HK-2 (cell line): ENCODE measurements at regions not wholly inside any gene's neighbourhood (a gene's known extent, or its start where the extent isn't known, plus 50 kb on each side); places are given as distances from the start of the nearest gene placed in this dataset.

Experiments
- DNase-seq: peaks from one replicate; pipeline ENCODE4 v3.0.0-alpha.2; 2018; ENCODE audit not compliant: unreplicated experiment

DNA sequence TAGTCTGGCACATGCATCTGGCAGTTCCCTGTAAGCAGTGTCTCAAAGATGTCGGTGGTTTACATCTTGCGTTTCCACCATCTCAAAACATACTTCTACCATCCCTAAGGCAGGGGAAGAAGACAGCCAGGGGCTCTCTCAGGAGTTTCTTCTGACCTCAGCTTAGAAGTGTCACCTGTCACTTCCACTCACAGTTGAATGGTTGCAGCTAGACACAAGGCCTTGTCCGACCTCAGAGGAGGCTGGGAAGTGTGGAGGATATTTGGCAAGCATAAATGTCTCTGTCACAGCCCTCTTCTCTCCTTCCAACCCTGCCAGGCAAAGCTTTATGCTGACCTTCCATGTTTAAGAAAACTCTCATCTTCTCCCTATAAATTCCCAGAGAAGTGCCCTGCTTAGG is 193.3 kb downstream of the HERPUD2 start:
- no peak for DNase-seq

DNA sequence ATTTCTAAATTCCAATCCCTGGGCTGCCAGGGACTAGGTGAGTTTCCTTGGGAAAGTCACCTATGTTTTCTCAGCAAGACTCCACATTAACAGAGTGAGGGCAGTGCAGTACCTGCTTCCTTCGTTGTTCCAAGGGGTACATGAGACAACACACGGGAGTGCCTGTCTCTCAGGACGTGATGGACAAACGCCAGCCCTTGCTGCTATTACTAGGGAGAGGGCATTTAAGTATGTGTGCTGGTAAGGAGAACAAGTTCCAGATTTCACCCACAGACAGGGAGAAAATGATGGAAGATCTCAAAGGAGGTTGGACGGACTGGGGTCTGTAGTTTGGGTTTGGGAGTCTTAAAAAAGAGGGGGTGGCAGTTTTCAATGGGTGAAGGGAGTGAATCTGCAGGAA is 195.7 kb downstream of the HERPUD2 start:
- DNase-seq = no peak

DNA sequence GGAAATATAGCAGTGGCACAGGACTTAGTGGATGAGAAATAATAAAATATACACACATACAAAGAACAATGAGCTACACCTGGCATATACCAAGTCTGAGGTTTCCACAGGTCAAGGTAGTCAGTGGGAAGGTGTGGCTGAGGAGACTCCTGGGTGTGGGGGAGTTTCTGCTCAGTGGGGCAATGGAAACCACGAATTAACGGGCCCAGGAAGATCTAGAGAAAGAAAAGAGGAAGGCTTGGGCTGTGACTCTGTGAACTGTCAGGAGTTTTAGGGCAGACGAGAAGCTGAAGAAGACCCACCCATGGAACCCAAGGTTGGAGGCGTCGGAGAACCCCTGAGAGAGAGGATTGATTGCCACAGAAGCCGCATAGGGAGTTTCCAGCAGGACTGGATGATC is 196.5 kb downstream of the HERPUD2 start:
- no peak for DNase-seq

DNA sequence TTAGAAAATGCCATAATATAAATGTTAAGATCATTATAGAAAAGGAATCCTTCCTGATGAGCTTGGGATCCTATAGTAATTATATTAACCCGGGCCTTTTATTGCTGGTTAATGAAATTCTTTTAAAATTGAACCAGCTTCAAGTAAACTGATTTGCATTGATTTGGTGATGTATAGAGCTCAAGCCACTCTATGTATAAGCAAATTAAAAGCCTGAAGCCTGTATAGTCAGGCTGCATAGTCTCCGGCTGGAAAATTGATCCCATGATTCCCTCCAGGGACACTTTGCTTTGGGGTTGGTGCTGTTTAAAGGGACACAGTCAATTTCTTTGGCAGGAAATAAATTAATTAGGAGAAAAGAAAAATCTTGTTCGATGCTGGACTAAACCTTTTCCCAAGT is 199.1 kb downstream of the HERPUD2 start:
- no peak for DNase-seq

DNA sequence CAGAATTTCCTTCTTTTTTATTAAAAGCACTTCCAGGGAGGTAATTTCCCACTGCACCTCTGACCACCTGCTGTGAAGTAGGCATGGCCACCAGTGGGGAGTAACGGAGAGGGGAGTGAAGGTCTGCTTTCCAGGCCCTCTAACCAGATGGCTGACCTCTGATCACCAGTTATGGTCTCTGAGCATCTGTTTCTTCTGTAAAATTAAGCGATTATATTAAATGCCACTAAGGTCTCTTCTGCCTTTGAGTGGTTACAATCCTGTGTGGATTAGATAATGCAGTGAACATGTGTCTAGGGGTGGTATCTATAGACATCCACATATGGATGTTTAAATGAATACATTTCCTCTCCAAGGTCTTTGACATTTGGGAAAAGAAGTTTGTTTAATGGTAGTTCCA is 199.6 kb downstream of the HERPUD2 start:
- DNase-seq = no peak

DNA sequence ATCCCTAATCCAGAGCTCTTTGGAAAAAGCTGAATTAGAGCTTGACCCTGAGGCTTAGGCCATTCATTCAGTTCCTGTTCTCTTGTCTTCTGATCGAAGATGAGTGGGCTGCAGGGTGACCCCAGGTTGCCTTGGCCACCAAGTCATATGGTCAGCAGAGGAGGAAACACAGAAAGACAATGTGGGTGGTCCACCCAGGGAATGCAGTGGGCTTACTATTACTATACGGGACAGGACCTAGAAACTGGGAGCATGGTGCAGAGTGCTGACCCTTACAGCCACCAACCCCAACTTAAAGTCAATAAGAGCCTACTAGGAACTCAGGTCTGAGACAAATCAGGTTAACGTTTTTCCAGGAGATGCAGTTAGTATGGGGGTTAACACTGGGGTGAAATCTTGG is 200.5 kb downstream of the HERPUD2 start:
- no peak for DNase-seq

DNA sequence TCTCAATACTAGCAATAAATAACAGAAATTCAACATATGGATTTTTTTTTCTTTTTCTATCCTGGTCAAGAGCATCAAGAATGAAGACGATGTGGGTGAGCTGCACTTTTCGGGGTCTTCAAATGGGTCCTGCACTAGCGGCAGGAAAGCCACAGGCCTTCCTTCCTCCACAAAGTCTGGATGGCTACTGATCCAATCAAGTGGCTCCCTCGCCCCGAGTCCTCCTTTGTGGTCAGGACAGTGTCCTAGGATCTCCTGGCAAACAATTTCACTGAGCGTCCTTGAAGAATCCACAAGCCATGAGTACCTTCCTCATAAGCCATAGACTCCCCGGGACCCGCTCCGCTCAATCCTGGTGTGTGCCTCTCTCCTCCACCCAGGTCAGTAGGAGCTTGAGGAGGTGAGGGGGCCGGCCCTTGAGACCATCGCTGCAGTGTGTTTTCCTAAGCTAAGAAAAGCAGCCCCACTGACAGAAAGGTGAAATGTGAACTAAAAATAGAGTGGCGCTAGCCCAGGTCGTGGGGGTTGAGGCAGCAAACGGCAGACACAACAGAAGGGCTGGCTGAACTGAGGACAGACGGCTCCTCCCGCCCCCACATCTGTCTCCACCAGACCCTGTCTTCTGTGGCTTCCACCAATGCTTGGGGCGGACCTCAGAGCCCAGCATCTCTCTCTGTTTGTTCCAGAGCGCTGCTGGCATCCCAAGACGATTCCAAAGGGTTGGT is 202.3 kb downstream of the HERPUD2 start:
- no peak for DNase-seq

DNA sequence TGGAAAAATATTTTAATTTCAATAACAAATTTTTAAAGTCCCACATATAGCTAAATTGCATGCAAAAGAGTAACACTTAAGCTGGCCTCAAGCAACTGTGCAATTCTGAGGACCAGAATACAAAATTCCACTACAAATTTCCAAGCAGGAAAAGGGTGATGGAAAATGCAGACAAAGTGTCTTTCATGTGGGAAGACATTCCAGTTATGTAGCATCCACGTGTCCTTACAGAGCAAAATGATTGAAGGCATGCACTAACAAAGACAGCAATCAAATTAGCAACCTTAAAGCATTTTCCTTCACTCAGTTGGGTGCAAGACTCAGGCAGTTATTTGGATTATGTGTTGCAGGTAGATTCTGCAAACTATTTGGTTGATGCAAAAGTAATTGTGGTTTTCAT is 203.7 kb downstream of the HERPUD2 start:
- no peak for DNase-seq

DNA sequence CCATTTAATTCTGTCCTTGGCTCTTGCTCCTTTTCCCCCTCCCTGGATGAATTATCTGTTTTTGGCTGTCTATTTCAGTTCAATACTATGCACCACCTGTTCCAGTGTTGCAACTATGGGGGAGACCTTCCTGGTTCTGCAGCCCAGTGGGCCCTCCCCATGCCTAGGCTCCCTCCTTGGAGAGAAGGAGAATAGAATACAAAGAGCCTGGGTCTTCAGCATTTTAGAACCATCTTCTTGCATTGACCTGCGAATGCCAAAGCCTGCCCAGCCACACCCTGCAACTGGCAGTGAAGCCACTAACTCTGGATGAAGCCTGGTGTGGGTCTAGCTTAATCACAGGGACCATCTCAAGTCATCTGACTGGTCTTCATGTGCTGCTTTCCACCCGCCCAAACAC is 207.1 kb downstream of the HERPUD2 start:
- no peak for DNase-seq

DNA sequence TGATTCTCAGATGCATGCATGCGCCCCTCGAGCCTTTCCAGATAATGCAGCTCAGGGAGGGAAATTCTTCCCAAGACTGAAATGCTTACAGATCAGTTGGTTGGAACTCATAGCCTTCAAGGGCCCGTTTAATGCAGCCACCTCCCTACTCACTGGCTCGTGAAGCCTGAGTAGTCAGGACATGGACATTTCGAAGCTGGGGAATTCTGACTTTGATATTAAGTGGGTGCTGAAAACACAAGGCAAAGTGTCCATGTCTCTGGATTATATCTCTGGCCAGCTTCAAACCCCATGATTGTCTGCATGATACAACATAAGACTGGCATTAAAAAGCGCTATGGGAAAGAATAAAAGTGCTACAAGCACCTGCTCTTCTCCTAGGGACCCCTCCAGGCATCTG is 207.5 kb downstream of the HERPUD2 start:
- no peak for DNase-seq

DNA sequence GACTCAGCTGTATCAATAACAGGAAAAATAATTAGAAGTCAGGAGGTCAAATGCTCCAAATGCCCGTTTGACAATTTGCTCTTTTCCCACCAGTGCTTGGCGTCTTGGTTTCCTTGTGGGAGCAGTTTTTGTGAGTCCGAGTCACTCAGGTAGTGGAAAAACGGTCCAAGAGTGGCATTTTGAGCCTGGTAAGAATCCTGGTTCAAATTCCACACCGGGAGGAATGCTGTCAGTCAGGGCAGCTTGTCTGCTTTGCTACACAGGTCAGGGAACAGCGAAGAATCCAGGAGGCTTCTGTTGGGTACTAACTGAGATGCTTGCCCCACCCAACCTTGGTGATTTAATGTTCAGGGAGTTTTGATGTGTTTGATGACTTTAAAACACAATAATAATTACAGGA is 209.5 kb downstream of the HERPUD2 start:
- no peak for DNase-seq

DNA sequence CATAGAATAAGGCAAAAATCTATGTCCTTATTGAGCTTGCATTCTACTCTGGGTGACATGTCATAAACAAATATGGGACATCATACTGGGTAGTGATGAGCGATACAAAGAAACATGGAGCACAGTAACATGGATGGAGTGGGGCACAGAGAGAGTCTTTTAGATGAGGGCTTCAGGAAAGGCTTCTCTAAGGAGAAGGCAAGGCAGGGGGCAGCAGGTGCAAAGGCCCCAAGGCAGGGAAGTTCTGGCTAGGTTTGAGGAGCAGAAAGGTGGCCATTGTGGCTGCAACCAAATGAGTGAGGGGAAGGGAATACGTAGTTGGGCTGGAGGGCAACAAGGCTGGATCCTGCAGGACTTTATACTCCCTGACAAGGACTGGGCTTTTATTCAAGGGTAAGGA is 211.4 kb downstream of the HERPUD2 start:
- no peak for DNase-seq

DNA sequence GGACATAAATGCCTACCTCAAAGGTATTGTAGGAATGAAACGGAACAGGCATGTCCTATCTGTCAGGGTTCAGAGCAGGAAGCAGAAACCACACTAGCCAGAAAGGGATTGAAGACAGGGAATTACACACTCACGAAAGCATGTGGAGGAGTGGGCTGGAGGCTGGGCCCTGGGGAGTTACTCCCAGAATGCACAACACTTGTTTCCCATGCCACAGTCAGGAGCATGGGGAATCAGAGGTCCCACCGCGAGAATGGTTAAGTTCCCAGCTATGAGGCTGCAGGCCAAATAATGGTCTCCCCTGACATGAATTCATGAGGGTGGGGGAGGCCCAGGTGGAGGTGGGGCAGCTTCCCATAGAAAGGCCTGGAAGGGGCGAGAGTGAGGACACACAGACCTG is 212.7 kb downstream of the HERPUD2 start:
- no peak for DNase-seq

DNA sequence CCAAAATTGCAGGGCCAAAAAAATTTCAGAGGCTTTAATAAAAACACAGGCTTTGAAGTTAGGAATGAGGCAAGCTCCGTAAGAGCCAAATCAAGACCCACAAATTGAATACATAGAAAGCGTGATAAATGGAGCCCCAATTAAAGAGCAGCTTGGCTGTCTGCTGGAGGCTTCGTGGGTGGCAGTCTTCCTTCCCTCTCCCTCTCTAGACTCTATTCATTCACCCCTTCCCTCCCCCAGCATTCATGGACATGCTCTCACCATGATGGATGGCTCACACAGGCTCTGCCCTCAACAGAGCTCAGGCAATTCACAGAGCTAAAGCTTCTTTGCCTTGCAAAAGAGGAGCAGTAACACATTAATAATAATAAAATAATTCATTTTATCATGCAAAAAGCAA is 214.1 kb downstream of the HERPUD2 start:
- DNase-seq = no peak

DNA sequence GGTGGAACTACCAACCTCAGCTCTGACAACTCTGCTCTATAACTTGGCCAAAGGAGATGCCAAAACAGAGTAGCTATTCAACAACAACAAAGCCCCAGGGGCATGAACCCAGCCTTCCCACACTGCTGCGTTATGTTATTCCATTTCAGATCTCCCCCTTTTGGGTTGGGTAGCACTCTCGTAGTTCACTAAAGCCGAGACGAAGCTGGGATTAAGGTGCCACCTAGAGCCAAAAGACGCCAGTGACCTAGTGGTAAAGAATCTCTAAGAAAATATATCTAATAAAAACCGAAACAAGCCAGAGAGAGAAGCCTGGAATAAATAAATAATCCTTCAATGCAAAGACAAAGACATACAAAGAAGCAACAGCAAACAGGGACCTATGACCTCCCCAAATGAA is 217.3 kb downstream of the HERPUD2 start:
- DNase-seq = no peak

DNA sequence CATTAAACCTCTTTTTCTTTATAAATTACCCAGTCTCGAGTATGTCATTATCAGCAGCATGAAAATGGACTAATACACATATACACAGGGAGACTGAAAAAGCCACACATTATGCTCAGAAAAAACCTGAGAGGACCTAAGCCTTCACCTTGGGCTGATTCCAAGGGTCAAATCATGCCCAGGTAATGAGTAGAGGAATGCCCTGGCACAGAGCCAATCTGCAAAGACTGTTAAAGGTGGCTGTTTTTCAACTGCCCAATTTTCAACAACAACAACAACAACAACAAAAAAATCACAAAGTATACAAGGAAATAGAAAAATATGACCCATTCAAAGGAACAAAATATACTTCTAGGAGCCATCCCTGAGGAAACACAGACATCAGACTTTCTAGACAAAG is 220.2 kb upstream of the TBX20 start:
- DNase-seq = no peak

DNA sequence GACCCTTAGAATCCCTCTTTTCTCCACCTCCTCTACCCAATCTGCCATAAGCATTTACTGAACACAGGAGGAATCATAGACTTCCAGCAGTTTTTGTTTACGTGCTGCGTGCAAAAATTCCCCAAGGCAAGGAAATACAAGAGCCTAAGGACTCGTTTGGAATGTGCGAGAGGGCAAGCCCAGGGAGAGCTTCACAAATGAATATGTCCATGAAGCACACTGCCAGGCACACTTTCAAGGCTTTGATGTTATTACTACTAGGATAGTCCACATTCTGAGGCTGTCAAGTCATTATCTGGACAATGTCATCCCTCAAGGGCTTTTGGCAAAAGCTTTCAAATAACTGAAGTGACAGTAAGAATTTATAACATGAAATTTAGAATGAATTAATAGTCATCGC is 214.7 kb upstream of the TBX20 start:
- no peak for DNase-seq

DNA sequence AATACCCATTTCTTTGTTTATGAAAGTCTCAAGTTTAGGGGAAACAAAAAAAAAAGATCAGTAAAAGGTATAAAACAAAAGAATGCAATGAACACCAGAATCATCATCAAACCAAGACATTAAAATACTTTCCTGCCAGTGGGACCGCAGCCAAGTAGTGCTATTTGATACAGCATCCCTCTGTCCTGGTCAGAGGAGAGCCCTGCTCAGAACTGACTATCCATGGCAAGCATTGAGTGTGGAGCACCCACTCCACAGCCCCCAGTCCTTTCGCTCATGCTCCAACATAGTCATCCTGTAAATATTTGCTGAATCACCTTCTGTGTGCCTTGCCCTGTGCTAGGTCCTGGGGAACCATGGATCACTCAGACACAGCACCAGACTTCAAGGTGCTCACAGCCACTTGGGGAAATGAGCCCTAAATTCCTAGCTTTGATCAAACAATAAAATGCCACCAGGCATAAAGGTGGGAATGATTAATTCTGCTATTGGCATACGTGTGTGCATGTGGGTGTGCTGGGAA is 213.6 kb upstream of the TBX20 start:
- no peak for DNase-seq

DNA sequence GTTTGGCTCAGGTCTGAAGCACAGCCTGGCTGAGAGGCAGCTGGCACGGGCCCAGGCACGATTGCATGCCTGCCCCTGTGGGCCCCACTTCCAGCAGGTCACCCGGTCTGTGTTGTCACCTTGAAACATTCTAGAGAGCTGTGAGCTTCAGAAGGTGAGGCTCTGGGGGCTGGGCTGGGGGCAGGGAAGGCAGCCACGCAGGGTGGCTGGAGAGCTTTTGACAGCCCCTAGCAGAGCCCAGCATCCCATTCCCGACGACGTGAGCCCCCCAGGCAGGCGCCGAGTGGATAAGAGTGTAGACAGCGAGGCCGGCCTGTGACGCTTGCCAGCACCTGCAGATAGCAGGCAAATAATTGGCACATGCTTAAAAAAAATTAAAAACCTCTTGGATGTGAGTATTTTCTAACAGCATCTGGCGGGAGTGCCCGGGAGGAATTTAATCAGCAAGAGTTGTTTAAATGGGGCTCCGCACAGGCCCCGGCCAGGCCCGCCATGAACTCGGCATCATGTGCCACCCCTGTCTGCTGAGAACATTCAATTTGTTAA is 212.0 kb upstream of the TBX20 start:
- DNase-seq = no peak

DNA sequence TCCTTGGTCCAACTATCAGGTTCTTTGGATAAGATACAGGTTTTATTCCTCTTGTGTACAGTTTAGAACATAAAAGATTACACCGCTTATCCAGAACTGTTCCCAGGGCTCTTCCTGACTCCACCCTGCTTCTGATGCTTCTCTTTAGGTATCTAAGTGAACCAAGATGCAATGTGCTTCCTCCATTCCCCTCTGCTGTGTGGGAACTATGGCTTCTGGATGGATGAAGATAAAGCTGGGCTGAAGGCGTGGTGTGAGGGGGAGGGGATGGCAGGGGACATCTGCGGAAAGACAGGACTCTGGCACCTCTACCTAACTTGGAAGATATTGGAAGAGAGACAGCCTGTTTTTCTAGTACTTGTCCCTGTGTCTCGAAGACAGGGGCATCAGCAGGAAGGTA is 209.9 kb upstream of the TBX20 start:
- no peak for DNase-seq

DNA sequence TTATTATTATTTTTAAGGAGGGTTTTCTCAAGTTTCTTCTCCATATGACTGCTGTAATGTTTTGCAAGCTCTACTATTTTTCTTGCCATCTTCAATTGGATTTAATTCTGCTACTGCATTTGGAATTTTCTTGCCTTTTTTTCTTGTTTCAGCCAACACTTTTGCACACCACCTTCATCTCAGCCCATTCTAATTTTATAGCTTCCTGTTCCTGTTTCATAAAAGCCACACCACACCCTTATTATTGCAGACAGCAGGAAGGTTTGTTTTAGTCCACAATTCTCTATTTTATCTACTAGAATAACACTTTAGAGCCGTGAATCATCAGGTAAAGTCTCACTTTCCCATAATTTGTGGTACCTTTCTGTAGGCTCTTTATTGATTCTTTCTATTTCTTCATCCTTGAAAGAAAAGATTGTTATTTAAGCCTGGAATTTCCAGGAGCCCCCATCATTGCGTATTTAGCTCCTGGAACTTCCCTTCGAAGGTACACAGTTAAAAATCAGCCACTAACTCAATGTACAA is 209.3 kb upstream of the TBX20 start:
- no peak for DNase-seq

DNA sequence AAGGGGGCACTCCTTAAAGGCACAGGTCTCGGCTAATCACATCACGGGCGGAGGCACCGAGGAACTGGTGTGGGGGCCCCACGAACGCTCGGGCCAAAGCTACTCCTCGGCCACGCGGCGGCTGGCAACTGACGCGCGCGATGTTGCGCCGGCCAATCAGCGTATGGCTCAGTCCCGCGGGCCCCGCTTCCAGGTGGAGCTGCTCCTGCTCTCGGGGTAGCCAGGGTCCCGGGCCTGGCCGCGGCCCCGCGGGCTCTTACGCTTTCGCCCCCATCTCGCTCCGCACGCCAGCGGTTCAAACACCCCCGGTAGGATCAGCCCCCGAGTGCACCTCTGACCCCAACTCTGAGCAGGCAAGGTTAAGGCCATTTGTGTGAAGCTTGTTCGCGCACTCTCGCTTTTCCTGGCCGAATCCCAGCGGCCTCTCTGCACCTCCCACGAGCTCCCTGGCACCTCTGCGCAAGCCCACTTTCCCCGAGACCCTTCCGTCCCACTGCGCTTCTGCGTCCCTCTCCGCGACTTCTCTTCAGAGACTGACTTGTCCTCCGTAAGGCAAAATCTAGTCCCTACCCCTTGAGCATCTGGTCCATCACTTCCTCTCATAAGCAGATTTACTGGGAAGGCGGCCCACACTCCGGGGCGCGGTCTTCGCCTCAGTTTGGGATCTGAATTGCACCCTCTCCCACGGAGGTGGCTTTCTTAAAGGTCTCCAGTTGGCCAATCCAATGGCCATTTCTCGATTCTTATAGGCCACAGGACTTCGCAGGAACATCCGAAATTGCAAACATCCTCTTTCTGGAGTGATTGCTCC is 200.9 kb upstream of the TBX20 start:
- DNase-seq = no peak
